NB4 (cell line): ENCODE measurements at regions not wholly inside any gene's neighbourhood (a gene's known extent, or its start where the extent isn't known, plus 50 kb on each side); places are given as distances from the start of the nearest gene placed in this dataset.

ENCODE experiments used
- DNase-seq: peaks from one replicate; pipeline ENCODE4 v3.0.0; 2010; ENCODE audit warnings: low read depth
- H3K4me3 ChIP-seq: one replicate; pipeline ENCODE4 v1.5.1; 2011; ENCODE audit warnings: mild to moderate bottlenecking, low read depth, low read length, moderate library complexity
- CTCF ChIP-seq: IDR thresholded peaks from one replicate; pipeline ENCODE4 v1.5.1; 2012; ENCODE audit warnings: low read depth, low read length
- MAX ChIP-seq: IDR thresholded peaks from 2 replicates; pipeline ENCODE4 v1.6.1; 2011; ENCODE audit warnings: low read depth, low read length
- MYC ChIP-seq: IDR thresholded peaks from 2 replicates; pipeline ENCODE4 v1.6.1; 2011; ENCODE audit warnings: low read depth, low read length
- POLR2A ChIP-seq: IDR thresholded peaks from 2 replicates; pipeline ENCODE4 v1.6.1; 2011; ENCODE audit warnings: mild to moderate bottlenecking; ENCODE audit not compliant: insufficient read length; ENCODE audit errors: extremely low read depth

- TF ChIP-seq POLR2A (no peak), MYC (no peak), CTCF (no peak), MAX (no peak)
- DNase-seq: no peak
- no peak overlapping the region for H3K4me3 ChIP-seq
These were observed 157.5 kb upstream of the NFE2L3 start for GRCh38 chr7:25994433-25994994.

- H3K4me3 ChIP-seq: no peak overlapping the region
- TF ChIP-seq MAX: no peak
- TF ChIP-seq CTCF: no peak
- no peak for TF ChIP-seq MYC
- TF ChIP-seq POLR2A: no peak
- DNase-seq: no peak
These were observed 156.8 kb upstream of the NFE2L3 start for GRCh38 chr7:25995216-25995615.

DNA sequence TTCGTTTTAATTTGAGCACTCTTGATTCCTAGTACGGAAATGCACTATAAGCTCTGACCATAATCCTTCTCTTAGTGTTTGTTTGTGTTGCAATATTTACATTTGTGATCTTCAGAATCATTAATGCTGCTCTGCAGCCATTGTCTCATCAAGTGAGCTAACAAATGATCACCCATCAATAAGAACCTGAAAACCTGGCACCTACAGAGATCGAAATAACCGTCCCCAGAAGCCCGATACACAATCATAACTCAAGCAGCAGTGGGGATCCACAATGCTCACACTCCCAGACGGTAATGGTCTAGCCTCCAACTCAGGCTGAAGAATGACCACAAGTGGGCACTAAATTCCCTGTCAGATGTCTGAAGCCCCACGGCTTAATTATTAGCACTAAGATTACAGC, 156.0 kb upstream of the NFE2L3 start:
- no peak overlapping the region for H3K4me3 ChIP-seq
- no peak for DNase-seq
- TF ChIP-seq POLR2A (no peak), CTCF (peak; percentile 25), MAX (no peak), MYC (no peak)

GRCh38 chr7:25998499-25998898, 153.5 kb upstream of the NFE2L3 start:
- H3K4me3 ChIP-seq: no peak overlapping the region
- TF ChIP-seq CTCF (no peak), MAX (no peak), MYC (no peak), POLR2A (no peak)
- no peak for DNase-seq

- H3K4me3 ChIP-seq: no peak overlapping the region
- DNase-seq: no peak
- TF ChIP-seq POLR2A (no peak), CTCF (no peak), MAX (no peak), MYC (no peak)
These were observed 151.2 kb upstream of the NFE2L3 start for GRCh38 chr7:26000841-26001240.
